ENCODE measurements at regions not wholly inside any gene's neighbourhood (a gene's known extent, or its start where the extent isn't known, plus 50 kb on each side); places are given as distances from the start of the nearest gene placed in this dataset.
"Not testable (repeated sequence)": the region's sequence is repeated elsewhere in the genome, so short reads cannot be mapped to it uniquely, and the experiment has no call there.

DNA sequence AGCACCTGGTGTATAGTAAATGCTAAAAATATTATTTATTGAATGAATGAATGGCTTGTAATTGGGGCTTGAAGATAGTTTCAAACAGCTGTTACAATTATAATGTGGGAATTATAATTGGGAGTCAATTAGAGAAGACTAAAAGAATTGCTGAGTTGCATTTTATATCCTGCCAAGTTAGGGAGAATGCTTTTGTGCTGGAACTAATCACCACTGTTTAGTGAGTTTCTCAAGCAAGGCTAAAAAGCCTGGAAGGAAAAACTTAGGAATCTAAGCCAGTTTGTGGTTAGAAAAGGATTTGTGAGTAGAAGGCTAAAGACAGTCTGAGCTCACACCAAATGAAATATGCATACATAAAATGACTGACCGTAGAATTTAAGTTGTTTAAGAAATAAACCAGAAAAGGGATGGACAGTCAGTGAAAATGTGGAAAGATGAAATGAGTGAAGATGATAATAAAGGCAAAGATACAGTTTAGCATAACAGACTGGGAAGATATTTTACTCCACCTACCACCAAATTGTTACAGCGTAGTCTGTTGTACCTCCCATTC is 647.7 kb upstream of the FSHR start:
- DNase-seq, result no peak

DNA sequence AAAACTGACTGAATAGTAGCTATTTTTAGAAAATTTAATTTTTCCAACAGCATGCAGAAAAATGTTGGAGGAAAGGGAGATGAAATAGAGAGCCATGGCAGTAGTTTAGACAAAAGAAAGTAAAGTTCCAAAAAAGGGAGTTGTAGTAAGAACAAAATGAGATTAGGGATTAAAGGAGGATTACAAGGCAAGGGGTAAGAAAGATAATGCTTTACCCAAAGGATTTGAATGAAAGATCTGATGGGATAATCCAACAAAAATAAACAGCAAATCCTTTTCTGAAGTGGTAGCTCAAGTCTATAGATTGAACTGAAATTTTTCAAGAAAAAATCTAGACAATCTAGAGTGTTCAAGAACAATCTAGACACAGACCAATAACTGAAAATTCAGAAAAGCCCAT is 644.3 kb upstream of the FSHR start:
- no peak for DNase-seq

DNA sequence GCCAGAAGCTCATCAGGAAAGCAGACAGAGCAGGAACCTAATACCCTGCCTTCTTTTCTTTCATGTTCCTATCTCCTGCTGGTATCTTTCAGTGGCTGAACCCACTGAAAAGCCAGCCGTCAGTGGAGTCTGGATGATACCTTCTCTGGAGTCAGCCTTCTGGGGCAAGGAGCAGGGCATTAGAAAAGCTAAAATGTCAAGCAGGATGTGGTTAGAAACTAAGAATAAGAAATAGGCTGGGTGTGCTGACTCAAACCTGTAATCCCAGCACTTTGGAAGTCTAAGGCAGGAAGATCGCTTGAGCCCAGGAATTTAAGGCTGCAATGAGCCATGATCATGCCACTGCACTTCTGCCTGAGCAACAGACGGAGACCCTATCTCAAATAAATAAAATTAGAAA is 642.0 kb upstream of the FSHR start:
- DNase-seq, result no peak

DNA sequence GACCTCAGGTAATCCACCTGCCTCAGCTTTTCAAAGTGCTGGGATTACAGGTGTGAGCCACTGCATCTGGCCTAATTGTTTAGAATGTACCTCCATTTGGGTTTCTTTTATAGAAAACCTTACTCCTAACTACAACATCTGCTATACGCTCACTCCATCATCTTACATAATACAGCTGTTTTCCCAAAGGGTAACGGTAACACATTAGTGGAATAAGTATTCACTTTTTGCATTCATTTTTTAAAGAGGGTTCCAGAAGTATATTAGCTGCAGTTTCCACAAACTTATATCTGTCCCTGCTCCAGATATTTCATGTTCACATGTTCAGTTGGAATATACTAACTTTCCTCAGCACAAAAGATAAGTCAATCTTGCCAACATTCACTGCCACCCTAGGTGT is 640.1 kb upstream of the FSHR start:
- no peak for DNase-seq

DNA sequence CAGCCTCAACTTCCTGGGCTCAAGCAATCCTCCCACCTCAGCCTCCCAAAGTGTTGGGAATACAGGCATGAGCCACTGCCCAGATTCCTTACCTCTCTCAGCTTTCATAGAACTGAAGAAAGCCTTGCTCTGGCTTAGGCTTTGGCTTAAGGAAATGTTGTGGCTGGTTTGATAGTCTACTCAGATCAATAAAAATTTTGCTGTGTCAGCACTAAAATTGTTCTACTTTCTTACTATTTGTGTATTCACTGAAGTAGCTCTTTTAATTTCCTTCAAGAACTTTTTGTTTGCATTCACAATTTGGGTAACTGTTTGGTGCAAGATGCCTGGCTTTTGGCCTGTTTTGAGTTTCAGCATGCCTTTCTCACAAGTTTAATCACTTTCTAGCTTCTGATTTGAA is 634.0 kb upstream of the FSHR start:
- no peak for DNase-seq

DNA sequence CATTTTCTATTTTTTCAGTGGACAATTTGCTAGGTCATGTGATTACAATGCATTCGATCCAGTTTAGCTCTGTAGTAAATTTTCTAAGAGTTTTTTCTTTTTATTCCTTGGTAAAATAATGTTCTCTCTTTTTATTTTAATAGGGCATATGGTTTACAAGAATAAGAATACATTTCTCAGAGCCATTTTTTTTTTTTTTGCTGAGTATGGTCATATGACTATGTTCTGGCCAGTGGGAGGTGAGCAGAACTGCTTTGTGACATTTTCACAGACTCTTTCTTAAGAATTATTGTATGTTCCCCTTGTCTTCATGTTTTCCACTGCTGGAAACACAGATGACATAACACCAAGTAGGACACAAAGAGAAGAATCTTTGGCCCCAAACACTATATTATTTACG is 626.6 kb upstream of the FSHR start:
- no peak for DNase-seq

DNA sequence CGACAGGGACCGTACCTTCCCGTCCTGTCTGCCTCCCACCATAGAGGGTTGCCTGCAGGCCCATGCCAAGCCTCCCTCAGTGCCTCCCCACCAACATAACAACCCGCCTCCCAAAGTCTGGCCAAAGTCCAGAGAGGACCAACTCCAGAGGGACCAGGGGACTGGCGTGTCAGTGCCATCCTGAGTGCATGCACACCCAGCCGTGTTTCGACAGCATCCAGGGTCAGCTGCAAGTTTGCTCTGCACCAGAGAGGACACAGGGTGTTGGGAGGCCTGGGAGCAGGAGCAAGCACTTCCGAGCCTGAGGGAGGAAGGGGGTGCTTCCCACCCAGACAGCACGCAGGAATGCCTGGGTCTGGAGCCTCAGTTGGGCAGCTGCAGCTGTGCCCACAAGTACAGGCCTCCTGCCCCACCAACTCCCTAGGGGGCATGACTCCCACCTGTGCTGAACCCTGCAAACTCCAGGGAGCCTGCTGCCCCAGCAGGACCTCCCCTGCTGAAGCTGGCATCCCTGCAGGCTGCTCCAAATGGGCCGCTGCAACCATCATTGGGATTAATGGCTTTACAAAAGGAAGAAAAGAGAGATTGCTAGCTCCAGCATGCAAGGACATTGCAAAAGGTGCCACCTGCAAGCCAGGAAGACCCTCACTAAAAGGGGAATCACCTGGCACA is 618.1 kb upstream of the FSHR start:
- DNase-seq, result no peak

DNA sequence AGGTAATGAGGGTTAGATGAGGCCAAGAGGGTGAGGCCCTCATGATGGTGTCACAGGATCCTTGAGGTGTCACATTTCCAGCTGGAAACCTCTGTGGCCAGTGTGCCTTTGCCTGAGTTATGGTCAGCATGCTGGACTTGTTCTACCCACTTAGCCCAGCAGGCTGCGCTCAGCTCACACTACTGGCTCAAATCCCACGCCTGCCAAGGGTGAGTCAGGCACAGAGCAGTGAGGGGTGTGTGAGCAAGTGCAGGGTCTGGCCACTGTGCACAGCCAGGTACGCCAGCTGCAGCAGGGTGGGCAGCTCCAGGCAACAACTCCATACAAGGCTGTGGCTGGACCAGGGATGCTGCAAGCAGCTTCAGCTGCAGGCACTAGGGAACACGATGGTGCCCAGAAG is 616.6 kb upstream of the FSHR start:
- DNase-seq, result no peak

DNA sequence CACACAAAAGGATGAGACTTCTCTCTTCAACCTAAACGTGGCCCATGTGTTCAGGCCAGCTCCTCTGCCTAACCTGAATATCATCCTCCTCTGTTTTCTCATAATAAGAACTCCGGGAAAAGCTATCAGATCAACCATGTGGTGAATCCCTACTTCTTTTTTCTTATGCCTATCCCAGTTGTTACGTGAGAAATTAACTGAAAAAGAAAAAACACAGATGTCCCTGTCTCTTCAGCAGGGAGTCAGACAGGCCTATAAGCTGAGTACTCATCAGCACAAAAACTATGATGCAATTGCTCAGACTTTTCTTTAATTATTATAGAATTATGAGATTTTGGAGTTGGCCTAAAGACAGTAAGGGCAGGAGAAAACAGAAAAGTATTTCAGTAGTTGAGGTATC is 613.0 kb upstream of the FSHR start:
- no peak for DNase-seq

DNA sequence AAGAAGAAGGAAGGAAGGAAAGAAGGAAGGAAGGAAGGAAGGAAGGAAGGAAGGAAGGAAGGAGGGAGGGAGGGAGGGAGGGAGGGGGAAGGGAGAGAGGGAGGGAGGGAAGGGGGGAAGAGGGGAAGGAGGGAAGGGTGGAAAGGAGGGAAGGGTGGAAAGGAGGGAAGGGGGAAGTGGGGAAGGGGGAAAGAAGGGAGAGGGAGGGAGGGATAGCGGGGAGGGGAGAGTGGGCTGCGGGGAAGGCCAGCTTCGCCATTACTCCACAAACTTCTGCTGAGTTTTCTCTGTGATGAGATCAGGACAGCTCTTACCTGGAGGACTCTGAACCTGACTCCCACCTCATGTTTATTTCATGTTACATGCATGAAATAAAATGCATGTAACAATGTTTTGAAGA is 601.5 kb upstream of the FSHR start:
- no peak for DNase-seq

DNA sequence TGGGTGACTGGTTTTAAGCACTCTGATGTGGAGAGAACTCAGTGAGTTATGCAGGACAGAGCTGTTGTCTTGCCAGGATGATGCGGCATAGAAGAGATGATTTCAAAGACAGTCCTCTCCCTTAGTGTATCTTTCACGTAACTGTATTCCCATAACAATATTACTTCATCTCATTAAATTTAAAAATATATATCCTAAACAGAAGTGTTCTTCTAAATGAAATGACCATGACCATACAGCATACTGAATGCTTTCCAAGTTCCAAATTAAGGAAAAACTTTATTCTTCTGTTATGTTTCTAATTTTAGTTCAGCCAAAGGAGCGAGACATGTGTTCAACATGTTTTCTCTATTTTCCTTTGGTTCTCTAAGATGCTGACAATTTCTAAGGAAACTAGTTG is 600.1 kb upstream of the FSHR start:
- DNase-seq, result no peak

DNA sequence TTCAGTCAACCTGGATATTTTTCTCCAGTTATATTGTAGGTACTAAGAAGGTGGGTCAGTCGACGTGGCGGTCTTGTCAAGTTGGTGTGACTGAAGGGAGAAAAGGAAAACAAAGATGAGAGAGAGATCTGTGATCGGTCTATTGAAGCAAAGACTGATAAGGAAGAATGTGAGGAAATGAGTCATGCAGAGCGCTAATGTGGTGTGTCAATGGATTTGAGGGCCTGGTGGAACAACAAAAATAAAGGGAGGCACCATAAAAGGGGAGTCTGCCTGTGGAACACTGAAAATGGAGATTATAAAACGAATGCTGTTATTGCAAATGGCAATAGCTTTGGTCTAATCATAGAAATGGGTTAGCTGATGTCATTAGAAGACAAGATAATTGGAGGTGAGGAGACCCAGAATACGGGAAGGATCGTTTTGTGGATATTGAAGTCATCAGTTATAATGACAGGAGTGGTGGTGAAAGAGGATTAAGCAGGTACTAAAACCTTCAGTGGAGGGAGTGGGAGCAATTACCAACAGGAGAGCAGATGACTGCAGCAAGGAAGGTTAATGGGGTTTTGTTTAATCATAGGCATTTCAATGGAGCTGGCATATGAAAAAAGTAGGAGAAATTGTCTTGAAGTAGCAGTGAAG is 599.1 kb upstream of the FSHR start:
- no peak for DNase-seq

DNA sequence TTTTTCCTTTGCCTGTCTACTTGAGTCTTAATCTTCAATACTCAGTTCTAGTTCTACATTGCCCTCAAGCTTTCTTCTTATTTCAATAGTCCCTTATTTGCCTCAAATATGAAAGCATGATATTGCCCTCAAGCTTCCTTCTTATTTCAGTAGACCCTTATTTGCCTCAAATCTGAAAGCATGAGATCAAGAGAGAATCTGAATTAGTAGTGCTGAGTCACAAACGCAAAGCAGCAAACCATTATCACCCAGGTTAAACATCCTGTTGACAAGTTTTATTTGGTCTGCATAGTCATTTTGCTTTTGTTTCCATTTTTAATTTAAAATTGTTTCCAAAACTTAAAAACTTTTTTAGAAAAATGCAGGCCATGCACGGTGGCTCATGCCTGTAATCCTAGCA is 583.3 kb upstream of the FSHR start:
- no peak for DNase-seq

DNA sequence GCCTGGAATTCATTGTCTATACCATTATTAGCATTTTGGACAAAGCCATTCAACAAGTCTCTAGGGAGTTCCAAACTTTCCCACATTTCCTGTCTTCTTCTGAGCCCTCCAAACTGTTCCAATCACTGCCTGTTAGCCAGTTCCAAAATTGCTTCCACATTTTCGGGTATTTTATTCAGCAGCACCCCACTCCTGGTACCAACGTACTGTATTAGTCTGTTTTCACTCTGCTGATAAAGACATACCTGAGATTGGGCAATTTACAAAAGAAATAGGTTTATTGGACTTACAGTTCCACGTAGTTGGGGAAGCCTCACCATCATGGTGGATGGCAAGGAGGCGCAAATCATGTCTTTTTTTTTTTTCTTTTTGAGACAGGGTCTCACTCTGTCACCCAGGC is 578.6 kb upstream of the FSHR start:
- not testable (repeated sequence) for DNase-seq

DNA sequence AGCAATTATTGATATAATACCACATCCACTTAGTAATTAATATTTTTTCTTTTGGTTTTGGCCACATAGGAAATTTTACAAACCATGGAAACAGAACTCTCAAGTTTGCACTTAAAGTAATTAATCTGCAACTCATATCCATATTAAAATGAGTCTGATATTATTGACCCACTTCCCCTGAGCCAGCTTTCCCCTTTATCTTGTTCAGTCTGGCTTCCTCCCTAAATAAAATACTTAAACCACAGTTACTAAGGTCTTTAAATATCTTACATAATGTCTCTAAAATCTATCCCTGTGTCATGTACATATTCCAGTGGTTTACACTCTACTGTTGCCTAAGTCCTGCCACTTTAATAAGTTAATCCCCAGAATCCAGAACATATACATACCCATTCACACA is 564.9 kb upstream of the FSHR start:
- no peak for DNase-seq

DNA sequence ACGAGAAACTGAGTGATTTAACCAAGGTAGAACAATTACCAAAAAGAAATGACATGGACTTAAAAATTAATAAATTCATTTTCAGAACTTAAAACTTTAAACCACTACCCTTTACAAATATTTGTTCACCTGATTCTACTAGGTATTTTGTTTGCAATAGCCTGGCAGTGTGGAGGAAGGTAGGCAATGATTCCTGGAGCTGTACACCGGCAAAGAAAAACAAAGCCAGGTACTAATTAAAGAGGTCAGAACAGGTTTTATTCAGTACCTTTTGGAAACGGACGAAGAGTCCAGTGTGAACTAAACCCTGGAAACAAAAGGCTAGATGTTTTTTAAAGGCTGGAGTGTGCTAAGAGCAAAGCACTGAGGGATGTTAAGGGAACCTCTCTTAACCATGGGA is 561.3 kb upstream of the FSHR start:
- DNase-seq, result no peak

DNA sequence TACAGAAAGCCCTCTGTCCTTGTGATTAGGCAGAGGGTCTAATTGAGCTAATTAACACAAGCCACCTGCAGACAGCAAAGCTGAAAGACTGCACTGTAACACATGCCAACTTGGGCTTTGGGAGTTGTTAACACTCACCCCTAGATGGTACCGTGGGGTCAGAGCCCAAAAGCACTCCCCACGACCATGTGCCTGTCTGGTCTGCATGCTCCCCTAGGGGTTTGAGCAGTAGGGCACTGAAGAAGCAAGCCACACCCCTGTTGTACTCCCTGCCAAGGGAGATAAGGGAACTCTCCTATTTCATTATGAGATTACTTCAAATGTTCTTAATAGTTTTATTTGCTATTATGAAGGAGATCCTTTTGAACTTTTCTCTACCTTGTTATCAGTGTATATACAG is 560.1 kb upstream of the FSHR start:
- no peak for DNase-seq

DNA sequence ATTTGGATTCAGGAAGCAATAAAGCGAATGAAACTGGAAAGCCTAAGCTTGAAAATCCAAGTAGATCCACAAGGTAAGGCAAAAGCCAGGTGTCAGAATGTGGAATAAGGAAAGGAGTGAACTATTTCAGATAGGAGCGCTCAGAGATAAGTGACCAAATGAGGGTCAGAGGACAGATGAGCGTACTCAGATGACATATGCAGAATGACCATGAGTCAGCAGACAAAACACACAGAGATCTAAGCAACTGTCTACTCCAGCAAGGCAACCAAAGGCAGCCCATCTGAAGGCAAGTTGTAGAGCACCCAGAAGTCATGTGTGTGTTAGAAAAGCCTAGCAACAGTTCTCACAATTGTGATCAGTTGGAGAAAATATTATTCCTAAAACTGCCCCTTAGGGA is 548.4 kb upstream of the FSHR start:
- no peak for DNase-seq

DNA sequence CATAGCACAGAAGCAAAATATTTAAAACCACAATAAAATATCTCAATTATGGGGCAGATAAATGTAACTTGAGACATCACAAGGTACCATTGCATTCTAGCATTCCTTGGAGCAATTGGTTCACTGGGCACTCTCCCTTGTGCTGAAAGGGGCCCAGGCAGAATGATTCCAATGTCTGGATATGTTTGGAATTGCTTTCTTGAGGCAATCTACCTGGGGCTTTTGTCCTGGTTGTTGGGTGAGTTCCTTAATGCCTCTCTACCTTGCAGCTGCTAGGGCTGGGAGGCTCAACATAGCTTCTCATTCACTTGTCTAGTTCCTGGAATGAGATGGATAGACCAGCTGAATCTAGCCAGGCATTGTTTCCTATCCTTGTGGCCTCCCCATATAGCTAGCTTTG is 539.6 kb upstream of the FSHR start:
- DNase-seq, result no peak

DNA sequence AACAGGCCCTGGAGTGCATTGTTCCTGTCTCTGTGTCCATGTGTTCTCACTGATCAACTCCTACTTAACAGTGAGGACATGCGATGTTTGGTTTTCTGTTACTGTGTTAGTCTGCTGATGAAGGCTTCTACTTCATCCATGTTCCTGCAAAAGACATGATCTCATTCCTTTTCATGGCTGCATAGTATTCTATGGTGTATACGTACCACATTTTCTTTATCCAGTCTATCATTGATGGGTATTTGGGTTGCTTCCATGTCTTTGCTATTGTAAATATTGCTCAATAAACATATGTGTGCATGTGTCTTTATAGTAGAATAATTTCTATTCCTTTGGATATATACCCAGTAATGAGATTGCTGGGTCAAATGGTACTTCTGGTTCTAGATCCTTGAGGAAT is 537.7 kb upstream of the FSHR start:
- DNase-seq, result not testable (repeated sequence)

DNA sequence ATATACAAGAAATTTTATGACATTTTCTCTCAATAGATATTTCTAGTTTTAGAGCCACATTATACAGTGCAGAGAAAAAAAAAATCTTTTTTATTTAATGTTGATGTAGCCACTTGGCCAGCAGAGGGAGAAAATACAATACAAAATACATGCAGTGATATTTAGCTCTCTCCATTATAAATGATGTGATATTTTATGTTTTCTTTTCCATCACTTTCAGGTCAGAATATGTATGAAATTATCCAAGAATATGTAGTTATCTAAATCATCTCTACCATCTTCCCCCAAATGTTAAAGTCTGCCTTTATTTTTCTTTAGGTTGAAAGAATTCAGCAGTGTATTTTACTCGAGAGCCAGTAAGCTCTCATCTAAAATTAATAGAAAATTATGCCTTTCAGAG is 533.6 kb upstream of the FSHR start:
- no peak for DNase-seq

DNA sequence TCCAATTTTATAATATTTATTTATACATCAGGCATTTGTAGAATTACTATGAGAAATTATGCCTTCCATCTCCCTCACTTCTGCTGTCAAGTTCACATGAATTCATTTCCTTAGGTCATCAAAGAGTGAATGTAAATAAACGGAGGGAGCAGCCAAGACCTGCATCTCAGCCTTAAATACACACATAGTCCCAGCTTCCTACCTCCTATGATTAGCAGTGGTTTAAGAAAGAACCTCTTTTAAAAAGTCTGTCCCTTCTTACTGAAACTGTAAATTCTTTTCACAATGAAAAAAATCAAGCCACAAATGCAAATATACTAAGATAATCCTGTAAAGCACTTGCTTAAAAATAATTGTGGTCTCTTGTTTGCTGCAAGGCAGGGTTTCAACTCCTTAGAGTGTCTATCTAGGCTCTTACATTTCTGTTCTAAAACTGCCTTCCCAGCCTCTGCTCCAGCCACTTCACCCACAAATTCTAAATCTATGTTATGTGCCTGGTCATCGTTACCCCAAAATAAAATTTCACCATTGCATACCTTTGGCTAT is 532.7 kb upstream of the FSHR start:
- DNase-seq, result no peak

DNA sequence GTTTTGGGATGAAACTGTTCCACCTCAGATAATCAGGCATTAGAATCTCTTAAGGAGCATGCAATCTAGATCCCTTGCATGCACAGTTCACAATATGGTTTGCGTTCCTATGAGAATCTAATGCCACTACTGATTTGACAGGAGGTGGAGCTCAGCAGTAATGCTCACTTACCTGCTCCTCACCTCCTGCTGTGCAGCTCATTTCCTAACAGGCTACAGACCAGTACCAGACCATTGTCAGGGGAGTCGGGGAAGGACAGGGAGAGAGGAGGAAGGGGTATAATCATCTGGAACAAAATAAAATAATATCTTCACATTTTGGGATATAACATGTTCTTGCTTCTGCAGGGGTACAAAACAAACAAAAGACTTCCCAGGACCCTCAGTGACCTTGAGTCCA is 532.0 kb upstream of the FSHR start:
- no peak for DNase-seq

DNA sequence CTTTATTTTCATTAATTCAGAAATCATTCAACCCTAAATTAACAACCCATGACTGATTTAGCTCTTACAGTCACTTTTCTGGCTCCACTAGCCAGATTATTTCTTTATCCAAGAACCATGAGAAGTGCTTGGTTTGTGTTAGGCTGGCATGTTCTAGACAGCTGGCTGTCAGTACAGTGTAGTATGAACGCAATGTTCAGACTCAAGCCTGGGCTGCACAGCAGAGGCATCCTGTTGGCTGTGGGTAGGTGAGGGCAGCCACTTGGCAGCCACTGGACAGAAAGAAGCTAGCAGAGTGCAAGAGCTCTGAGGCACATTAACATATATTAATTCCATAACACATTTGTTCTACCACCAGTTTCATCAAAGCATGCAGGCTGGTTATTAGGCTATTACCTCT is 522.9 kb upstream of the FSHR start:
- DNase-seq, result no peak

DNA sequence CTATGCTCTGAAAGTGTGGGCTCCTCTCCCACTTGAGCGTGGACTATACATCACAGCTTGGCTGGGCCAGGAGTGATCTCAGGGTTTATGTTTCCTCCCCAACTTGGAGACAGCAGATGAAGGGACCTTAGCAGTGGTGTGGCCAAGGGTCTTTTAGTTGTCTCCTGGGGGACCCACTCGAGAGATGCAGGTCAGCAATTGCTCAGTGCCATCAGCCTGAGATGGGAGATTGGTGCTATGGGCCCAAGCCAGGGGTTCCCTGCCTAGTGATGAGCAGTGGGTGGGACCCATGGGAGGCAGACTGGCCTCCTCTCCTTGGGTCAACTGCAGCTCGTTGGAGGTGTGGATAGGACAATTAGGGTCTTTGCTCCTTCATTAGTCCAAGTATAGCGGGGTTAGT is 510.5 kb upstream of the FSHR start:
- DNase-seq, result no peak

Measured in NCI-H774 (cell line).